HG03442 (cell line): ENCODE measurements at regions not wholly inside any gene's neighbourhood (a gene's known extent, or its start where the extent isn't known, plus 50 kb on each side); places are given as distances from the start of the nearest gene placed in this dataset.
"Not testable (repeated sequence)": the region's sequence is repeated elsewhere in the genome, so short reads cannot be mapped to it uniquely, and the experiment has no call there.

Experiments
- ATAC-seq: cut with Tn5 transposase; IDR thresholded peaks from one replicate; pipeline ENCODE4 v1.9.1; 2021; ENCODE audit warnings: mild to moderate bottlenecking, moderate library complexity; ENCODE audit not compliant: unreplicated experiment

- not testable (repeated sequence) for ATAC-seq
These were observed 77.5 kb upstream of the ZPLD1 start for GRCh38 chr3:102357313-102357712.

- no peak for ATAC-seq
These were observed 74.5 kb upstream of the ZPLD1 start for GRCh38 chr3:102360183-102360860.

GRCh38 chr3:102361101-102361500 is 73.7 kb upstream of the ZPLD1 start:
- ATAC-seq: no peak

- not testable (repeated sequence) for ATAC-seq
These were observed 68.7 kb upstream of the ZPLD1 start for GRCh38 chr3:102366116-102366515.

- no peak for ATAC-seq
These were observed 59.8 kb upstream of the ZPLD1 start for GRCh38 chr3:102374863-102375634.

- ATAC-seq: no peak
These were observed 56.6 kb upstream of the ZPLD1 start for GRCh38 chr3:102378216-102378615.

GRCh38 chr3:102382201-102382600 is 52.6 kb upstream of the ZPLD1 start:
- ATAC-seq: not testable (repeated sequence)
